A549 (cell line): ENCODE measurements at regions not wholly inside any gene's neighbourhood (a gene's known extent, or its start where the extent isn't known, plus 50 kb on each side); places are given as distances from the start of the nearest gene placed in this dataset.

ENCODE experiments used
- CTCF ChIP-seq: fragments of >200 bp; sonication (Bioruptor Twin); formaldehyde crosslinking; IDR thresholded peaks from 3 replicates; pipeline ENCODE4 v1.5.1; 2016
- POLR2AphosphoS2 ChIP-seq: conservative IDR thresholded peaks from 2 replicates; pipeline ENCODE4 v1.6.1; 2012; ENCODE audit warnings: low read length, improper control_type of control experiment, inconsistent platforms
- USF2 ChIP-seq: fragments of 450-650 bp; IDR thresholded peaks from 2 replicates; pipeline ENCODE4 v1.6.1; 2014; ENCODE audit warnings: antibody characterized with exemption

GRCh38 chr16:7077636-7078035 lies 255.0 kb upstream of the RBFOX1 start:
- TF ChIP-seq USF2 (no peak), CTCF (no peak), POLR2AphosphoS2 (no peak)
